ENCODE measurements at regions not wholly inside any gene's neighbourhood (a gene's known extent, or its start where the extent isn't known, plus 50 kb on each side); places are given as distances from the start of the nearest gene placed in this dataset.

DNA sequence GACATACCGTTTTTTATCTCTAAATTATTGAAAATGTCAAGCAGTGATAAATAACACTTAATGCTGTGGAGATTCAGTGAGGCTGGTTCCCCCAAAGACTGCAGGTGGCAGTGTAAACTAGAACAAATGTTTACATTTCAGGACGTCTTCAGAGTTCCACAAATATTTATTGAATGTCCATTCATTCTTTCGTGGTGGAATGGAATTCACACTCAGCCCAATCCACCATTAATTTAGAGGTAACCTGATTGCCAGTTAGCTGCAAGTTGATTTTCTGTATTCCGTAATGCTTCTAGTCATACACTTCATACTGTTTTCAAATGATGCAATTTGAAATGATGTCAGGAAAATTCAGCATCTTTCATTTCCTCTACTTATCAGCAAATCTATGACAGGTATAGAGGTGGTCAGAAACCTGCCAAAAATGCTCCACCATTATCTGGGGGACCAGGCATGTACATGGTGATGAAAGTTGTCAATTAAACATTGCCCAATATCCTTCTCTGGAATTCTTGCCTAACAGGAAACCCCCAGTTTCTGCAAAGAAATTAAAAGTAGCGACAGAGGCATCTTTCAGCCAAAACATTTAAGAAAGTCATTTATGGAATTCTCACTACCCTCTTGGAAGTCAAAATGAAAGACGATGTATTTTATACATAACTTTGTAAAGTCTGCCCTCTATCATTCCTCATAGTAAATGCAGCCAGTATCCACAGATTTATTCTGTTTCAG is 94.3 kb upstream of the BMAL1 start:
- peak overlapping the region; percentile 33; the same call in 1 of the 2 replicates for H3K27ac Mint-ChIP-seq
- peak; percentile 66 for DNase-seq
- H3K36me3 Mint-ChIP-seq (ENCODE audit: low read depth) = peaks cover 10% of the 10 kb centered on the region
- H3K9me3 Mint-ChIP-seq = peaks cover 9% of the 10 kb centered on the region
- peaks cover 11% of the 10 kb centered on the region for H3K27me3 Mint-ChIP-seq (ENCODE audit: insufficient read depth)
- peak overlapping the region; percentile 79 for H3K4me3 Mint-ChIP-seq
- H3K4me1 Mint-ChIP-seq (ENCODE audit: low read depth) = peaks cover 20% of the 10 kb centered on the region
- TF ChIP-seq, protein P1, sequence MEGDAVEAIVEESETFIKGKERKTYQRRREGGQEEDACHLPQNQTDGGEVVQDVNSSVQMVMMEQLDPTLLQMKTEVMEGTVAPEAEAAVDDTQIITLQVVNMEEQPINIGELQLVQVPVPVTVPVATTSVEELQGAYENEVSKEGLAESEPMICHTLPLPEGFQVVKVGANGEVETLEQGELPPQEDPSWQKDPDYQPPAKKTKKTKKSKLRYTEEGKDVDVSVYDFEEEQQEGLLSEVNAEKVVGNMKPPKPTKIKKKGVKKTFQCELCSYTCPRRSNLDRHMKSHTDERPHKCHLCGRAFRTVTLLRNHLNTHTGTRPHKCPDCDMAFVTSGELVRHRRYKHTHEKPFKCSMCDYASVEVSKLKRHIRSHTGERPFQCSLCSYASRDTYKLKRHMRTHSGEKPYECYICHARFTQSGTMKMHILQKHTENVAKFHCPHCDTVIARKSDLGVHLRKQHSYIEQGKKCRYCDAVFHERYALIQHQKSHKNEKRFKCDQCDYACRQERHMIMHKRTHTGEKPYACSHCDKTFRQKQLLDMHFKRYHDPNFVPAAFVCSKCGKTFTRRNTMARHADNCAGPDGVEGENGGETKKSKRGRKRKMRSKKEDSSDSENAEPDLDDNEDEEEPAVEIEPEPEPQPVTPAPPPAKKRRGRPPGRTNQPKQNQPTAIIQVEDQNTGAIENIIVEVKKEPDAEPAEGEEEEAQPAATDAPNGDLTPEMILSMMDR (IDR thresholded peaks at IDR 0.05) = peak; percentile 61

DNA sequence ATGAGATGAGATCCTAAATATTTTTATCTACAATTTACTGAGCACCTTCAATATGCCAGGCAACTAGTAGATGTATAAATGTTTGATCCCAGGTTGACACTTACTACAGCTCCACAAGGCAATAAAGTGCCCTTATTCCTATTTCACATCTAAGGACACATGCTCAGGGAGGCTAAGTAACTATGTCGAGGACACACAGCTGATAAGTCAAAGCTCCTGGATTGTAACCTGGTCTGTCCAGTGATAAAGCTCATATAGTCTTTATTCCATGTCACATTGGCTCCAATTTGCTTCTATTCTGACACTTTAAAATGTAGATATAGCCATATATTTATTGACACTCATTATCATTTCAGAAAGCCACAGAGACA is 93.8 kb upstream of the BMAL1 start:
- peaks cover 20% of the 10 kb centered on the region for H3K4me1 Mint-ChIP-seq (ENCODE audit: low read depth)
- TF ChIP-seq, protein P1 (IDR thresholded peaks at IDR 0.05) = 0 out of 2 replicates have a peak, but pooled peaks have one; percentile 5
- no peak for DNase-seq
- H3K27ac Mint-ChIP-seq = no peak overlapping the region
- H3K36me3 Mint-ChIP-seq (ENCODE audit: low read depth) = peaks cover 15% of the 10 kb centered on the region
- H3K27me3 Mint-ChIP-seq (ENCODE audit: insufficient read depth) = peaks cover 11% of the 10 kb centered on the region
- peaks cover 15% of the 10 kb centered on the region for H3K9me3 Mint-ChIP-seq
- peak overlapping the region; percentile 79; the same call in 1 of the 2 replicates for H3K4me3 Mint-ChIP-seq

DNA sequence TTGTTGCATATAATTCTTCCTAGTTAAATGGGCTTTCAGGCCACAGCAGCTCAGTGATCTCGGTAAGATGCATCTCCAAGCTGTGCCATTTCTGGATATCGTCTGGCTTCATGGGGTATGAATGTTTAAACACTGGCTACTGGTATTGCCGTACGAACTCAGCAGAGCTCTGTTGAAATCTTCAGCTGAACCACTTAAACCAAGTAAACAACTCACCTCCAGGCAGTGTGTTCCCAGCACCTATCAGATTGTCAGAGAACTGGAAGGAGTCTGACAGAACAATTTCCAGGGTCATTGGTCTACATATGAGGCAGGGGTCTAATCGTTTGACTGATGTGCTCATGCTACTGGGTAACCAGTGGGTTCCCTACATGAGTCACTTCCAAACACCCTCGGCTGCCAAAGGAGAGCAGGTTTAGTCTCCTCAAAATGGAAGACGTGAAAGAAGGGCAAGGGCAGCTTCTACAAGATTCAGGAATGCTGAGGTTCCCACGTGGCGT is 93.2 kb upstream of the BMAL1 start:
- H3K36me3 Mint-ChIP-seq (ENCODE audit: low read depth) = peaks cover 16% of the 10 kb centered on the region
- no peak overlapping the region for H3K4me3 Mint-ChIP-seq
- peaks cover 17% of the 10 kb centered on the region for H3K9me3 Mint-ChIP-seq
- peaks cover 11% of the 10 kb centered on the region for H3K27me3 Mint-ChIP-seq (ENCODE audit: insufficient read depth)
- H3K4me1 Mint-ChIP-seq (ENCODE audit: low read depth) = peaks cover 22% of the 10 kb centered on the region
- no peak overlapping the region for H3K27ac Mint-ChIP-seq
- no peak for DNase-seq
- TF ChIP-seq, protein P1 (IDR thresholded peaks at IDR 0.05) = no peak

DNA sequence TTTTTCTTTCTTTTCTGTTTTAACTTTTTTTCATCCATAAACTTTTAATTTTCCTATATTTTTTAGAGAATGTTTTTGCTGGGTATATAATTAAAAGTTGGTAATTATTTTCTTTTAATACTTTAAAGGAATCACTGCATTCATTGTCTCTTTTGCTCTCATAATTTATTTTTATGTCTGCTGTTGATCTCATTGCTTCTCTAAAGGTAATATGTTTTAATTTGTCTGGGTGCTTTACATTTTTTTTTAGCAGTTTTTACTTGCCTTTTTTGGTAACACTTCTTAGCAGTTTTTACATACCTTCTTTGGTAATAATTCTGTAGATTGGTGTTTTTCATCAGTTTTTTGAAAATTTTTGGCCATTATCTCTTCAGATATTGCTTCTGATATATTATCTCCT is 89.4 kb upstream of the BMAL1 start:
- peaks cover 9% of the 10 kb centered on the region for H3K27me3 Mint-ChIP-seq (ENCODE audit: insufficient read depth)
- H3K36me3 Mint-ChIP-seq (ENCODE audit: low read depth) = peaks cover 19% of the 10 kb centered on the region
- no peak overlapping the region for H3K27ac Mint-ChIP-seq
- TF ChIP-seq, protein P1 (IDR thresholded peaks at IDR 0.05) = no peak
- no peak for DNase-seq
- no peak overlapping the region for H3K4me3 Mint-ChIP-seq
- H3K4me1 Mint-ChIP-seq (ENCODE audit: low read depth) = peaks cover 27% of the 10 kb centered on the region
- H3K9me3 Mint-ChIP-seq = peaks cover 25% of the 10 kb centered on the region

DNA sequence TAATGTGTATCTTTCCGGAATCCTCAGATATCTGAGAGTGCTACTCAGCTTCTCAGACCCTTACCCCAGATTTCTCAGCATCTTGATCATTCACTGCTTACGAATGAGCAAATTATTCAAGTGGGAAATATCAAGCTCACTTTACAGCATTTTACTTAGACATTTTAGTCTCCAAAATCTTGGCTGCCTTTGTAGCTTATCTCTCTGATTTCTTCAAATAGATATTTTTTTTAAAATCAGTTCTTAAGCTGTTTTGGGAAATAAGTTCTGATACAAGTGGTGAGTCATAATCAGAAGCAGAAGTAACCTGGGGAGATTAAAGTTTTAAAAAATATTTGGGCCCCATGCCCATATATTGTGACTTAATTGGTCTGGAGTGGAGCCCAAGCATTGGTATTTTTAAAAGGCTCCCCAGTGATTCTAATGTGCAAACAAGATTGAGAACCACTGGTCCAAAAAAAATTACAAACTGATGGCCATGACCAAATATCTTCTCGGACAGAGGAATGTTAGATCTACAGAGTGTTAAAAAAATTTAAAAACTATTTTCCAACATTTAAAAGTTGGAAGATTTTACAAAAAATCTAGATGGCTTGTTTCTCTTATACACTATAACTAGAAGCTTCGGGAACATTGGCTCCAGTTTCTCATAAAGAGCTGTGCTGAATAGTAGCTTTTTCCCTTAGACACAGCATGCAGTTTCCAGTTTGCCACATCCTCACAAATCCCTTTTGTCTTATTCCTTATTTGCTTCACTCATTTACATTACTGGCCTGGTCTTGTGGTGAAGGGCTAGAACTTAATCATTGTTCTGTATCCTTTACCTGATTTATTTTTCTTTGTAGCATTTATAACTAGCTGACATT is 87.8 kb upstream of the BMAL1 start:
- H3K9me3 Mint-ChIP-seq = peaks cover 25% of the 10 kb centered on the region

More for the DNA sequence above, 87.8 kb upstream of the BMAL1 start:
- H3K36me3 Mint-ChIP-seq (ENCODE audit: low read depth) = peaks cover 19% of the 10 kb centered on the region
- peaks cover 9% of the 10 kb centered on the region for H3K27me3 Mint-ChIP-seq (ENCODE audit: insufficient read depth)
- peaks cover 19% of the 10 kb centered on the region for H3K4me1 Mint-ChIP-seq (ENCODE audit: low read depth)
- no peak overlapping the region for H3K4me3 Mint-ChIP-seq
- H3K27ac Mint-ChIP-seq = no peak overlapping the region
- TF ChIP-seq, protein P1 (IDR thresholded peaks at IDR 0.05) = no peak
- DNase-seq = no peak

All from HFFc6 (cell line).